SJCRH30 (cell line): ENCODE measurements at regions not wholly inside any gene's neighbourhood (a gene's known extent, or its start where the extent isn't known, plus 50 kb on each side); places are given as distances from the start of the nearest gene placed in this dataset.
A peak's percentile ranks its signal among the peaks of the same experiment; 100 is the strongest.

Source experiments
- DNase-seq, 2 experiments: peaks; one replicate each; pipeline ENCODE4 v3.0.0-alpha.2; 2015 to 2020
- H3K27ac ChIP-seq: fragments of 250-450 bp; sonication (Bioruptor Pico); 2 replicates; pipeline ENCODE4 v1.5.1; 2020; ENCODE audit warnings: mild to moderate bottlenecking, moderate library complexity
- H3K27me3 ChIP-seq: fragments of 250-450 bp; sonication (Bioruptor Pico); 2 replicates; pipeline ENCODE4 v1.5.1; 2020; ENCODE audit warnings: mild to moderate bottlenecking, moderate library complexity
- H3K36me3 ChIP-seq: fragments of 250-450 bp; sonication (Bioruptor Pico); 2 replicates; pipeline ENCODE4 v1.5.1; 2020; ENCODE audit warnings: mild to moderate bottlenecking, moderate library complexity
- H3K4me1 ChIP-seq: fragments of 250-450 bp; sonication (Bioruptor Pico); 2 replicates; pipeline ENCODE4 v1.5.1; 2020; ENCODE audit warnings: mild to moderate bottlenecking, moderate library complexity
- H3K4me3 ChIP-seq: fragments of 250-450 bp; sonication (Bioruptor Pico); 2 replicates; pipeline ENCODE4 v1.5.1; 2020; ENCODE audit warnings: mild to moderate bottlenecking, moderate library complexity
- H3K9me3 ChIP-seq: fragments of 250-450 bp; sonication (Bioruptor Pico); replicated peaks from 2 replicates; pipeline ENCODE4 v1.5.1; 2020; ENCODE audit warnings: mild to moderate bottlenecking, moderate library complexity

DNA sequence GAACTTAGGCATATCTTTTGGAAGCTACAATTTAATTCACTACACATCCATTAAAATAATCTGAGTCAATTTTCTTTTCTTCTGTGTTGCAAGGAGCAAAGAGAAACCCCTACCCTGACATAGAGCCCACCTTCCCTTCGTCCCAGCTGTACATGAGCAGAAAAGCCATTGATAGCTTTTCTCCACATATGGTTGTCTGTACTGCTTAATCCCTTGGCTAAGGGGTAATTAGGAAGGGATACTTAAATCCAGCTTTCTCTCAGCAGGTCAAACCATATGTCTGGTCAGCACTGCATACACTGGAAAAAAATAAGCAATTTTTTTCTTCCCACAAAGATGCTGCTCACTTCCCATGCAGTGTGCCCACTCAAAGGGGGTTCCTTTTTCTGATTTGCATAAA is 94.7 kb upstream of the RAD23B start:
- no peak overlapping the region for H3K4me3 ChIP-seq
- no peak overlapping the region for H3K27ac ChIP-seq
- H3K36me3 ChIP-seq = no peaks in the 10 kb centered on the region
- DNase-seq = no peak
- H3K9me3 ChIP-seq = no peaks in the 10 kb centered on the region; the same call in 1 of the 2 replicates
- no peaks in the 10 kb centered on the region for H3K4me1 ChIP-seq
- no peaks in the 10 kb centered on the region for H3K27me3 ChIP-seq

DNA sequence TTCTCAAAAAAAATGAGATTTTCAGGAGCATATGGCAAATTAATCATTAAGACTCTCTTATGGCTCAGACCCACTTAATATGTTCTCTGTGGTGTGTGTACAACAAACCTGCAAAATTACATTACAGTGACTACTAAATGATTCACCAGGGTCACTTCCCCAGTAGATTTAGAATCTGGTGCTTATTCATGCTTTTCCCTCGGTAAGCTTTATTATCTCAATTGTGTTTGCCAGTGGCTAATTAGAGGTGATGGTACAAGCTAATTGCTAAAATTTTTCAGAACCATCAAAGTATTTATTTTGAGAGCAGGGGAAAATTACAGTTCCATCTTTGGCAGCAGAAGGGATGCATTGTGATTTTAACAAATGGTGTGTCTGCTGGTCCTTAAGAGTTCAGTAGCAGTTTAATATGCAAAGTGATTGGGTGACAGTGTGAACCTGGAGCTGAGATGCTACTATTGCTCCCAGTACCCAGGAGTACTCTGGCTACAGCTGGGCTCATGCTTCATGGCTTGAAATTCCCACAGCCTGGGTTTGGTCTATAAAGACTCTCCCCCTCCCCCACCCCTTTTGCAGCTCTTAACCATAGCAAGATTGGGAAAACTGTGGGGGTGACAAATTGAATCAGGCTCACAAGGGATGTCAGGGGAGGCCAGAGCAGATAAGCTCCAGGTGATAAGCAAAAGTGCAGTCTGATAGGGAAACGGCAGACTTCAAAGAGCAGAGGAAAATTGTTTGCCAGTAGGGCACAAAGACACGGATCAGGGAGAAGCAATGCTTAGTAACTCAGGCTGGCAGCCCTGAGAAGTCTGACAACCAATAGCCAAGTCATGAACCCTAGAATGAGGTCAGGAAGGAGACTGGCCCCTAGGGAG is 92.8 kb upstream of the RAD23B start:
- H3K27me3 ChIP-seq = no peaks in the 10 kb centered on the region
- no peaks in the 10 kb centered on the region for H3K4me1 ChIP-seq
- no peaks in the 10 kb centered on the region for H3K36me3 ChIP-seq
- H3K4me3 ChIP-seq = no peak overlapping the region
- H3K27ac ChIP-seq = no peak overlapping the region
- H3K9me3 ChIP-seq = no peaks in the 10 kb centered on the region; the same call in 1 of the 2 replicates
- no peak for DNase-seq

DNA sequence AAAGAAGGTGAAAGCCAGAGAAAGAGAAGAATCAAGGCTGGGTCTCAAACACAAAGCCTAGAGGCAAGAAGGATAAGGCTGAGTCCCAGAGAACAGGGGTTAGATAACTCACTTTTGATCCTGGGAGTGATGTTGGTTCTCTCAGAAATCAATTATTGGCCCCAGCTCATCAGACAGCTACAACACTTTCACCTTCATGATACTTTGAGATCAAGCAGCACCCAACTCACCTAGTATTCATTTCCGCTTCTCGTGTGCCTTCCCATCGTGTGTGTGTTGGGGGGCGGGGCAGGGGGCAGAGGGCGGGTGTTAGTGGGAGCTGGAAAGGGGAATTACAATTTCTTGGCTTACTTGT is 92.2 kb upstream of the RAD23B start:
- Histone ChIP-seq H3K27ac (no peak overlapping the region), H3K27me3 (no peaks in the 10 kb centered on the region), H3K9me3 (no peaks in the 10 kb centered on the region; the same call in 1 of the 2 replicates), H3K4me1 (no peaks in the 10 kb centered on the region), H3K4me3 (no peak overlapping the region), H3K36me3 (no peaks in the 10 kb centered on the region)
- DNase-seq = no peak

DNA sequence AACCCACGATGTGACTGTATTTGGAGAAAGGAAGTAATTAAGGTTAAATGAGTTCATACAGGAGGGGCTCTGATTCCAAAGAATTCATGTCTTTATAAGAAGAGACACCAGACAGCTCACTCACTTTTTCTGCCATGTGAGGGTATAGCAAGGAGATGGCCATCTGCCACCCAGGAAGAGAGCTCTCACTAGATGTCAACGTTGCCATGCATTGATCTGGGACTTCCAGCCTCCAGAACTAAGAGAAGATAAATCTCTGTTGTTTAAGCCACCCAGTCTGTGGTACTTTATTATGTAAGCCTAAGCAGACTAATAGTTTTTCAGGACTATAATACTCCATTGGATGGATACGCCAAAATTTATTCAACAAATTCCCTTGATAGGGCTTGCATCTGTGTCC is 89.8 kb upstream of the RAD23B start:
- no peak overlapping the region for H3K27ac ChIP-seq

GRCh38 chr9:107198718-107199117 is 84.4 kb upstream of the RAD23B start:
- Histone ChIP-seq H3K4me3 (no peak overlapping the region), H3K27me3 (no peaks in the 10 kb centered on the region)

More for the DNA sequence above, 89.8 kb upstream of the RAD23B start:
- Histone ChIP-seq H3K4me3 (no peak overlapping the region), H3K9me3 (no peaks in the 10 kb centered on the region; the same call in 1 of the 2 replicates), H3K36me3 (no peaks in the 10 kb centered on the region), H3K27me3 (no peaks in the 10 kb centered on the region), H3K4me1 (no peaks in the 10 kb centered on the region)
- DNase-seq = no peak

GRCh38 chr9:107208121-107208520 is 75.0 kb upstream of the RAD23B start:
- no peaks in the 10 kb centered on the region for H3K36me3 ChIP-seq
- no peak for DNase-seq
- no peak overlapping the region for H3K27ac ChIP-seq
- no peaks in the 10 kb centered on the region; the same call in 1 of the 2 replicates for H3K9me3 ChIP-seq
- peaks cover under 1% of the 10 kb centered on the region; the same call in 1 of the 2 replicates for H3K4me1 ChIP-seq
- no peaks in the 10 kb centered on the region for H3K27me3 ChIP-seq
- no peak overlapping the region for H3K4me3 ChIP-seq

More at GRCh38 chr9:107198718-107199117, 84.4 kb upstream of the RAD23B start:
- no peak for DNase-seq
- H3K4me1 ChIP-seq = no peaks in the 10 kb centered on the region
- H3K9me3 ChIP-seq = no peaks in the 10 kb centered on the region; the same call in 1 of the 2 replicates
- no peaks in the 10 kb centered on the region for H3K36me3 ChIP-seq
- no peak overlapping the region for H3K27ac ChIP-seq

DNA sequence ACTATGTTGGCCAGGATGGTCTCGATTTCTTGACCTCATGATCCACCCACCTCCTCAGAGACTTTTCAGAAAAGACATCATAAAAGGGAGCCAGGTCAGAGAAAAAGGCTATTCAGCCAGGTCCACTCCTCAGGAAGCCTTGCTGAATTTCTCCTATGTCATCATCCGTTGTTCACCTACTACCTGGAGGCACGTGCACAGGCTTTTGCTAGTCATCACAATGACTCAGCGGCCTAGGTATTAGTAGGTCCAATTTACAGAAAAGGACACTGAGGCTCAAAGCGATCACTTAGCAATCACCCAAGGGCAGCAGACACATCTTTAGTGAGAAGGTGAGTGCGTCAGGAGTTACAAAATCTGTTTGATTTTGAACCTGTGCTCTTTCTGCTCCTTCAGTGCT is 72.3 kb upstream of the RAD23B start:
- peaks cover 2% of the 10 kb centered on the region; the same call in 1 of the 2 replicates for H3K4me1 ChIP-seq
- H3K27ac ChIP-seq = no peak overlapping the region
- H3K9me3 ChIP-seq = no peaks in the 10 kb centered on the region
- no peak for DNase-seq
- no peaks in the 10 kb centered on the region for H3K36me3 ChIP-seq
- H3K27me3 ChIP-seq = no peaks in the 10 kb centered on the region
- no peak overlapping the region for H3K4me3 ChIP-seq

DNA sequence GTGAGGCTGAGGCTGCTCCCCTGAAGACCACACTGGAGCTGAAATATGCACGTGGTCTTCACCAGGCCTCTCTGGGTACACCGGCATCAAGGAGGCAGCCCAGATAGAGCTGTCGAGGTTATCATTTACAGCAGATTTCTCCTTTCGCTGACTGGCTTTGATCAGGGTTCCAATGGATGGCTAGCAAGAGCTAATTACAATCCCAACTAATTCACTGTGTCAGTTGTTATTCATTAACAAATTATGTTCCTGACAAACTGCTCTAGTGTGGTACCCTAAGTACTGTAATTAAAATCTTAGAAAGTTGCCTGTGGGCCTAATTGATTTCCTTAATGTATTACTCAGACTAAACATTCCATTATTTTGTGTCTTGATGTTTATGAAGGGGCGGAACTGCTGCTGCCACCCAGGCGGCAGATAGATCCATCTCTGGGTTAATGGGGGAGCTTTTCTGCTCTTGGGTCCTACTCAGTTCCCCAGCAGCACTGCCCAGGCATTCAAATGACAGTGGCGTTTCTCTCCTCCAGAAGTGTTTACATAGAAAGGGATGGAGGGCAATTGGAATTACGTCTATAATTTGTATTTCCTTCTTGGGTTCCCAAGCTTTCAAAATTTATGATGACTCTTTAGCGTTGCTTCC is 71.7 kb upstream of the RAD23B start:
- H3K36me3 ChIP-seq = no peaks in the 10 kb centered on the region
- no peaks in the 10 kb centered on the region for H3K9me3 ChIP-seq
- H3K4me1 ChIP-seq = peaks cover 2% of the 10 kb centered on the region; the same call in 1 of the 2 replicates
- no peak overlapping the region for H3K4me3 ChIP-seq
- DNase-seq = no peak
- no peak overlapping the region for H3K27ac ChIP-seq
- H3K27me3 ChIP-seq = no peaks in the 10 kb centered on the region

GRCh38 chr9:107212613-107213012 is 70.5 kb upstream of the RAD23B start:
- no peak for DNase-seq
- H3K27ac ChIP-seq = no peak overlapping the region
- H3K27me3 ChIP-seq = no peaks in the 10 kb centered on the region
- H3K4me3 ChIP-seq = no peak overlapping the region
- no peaks in the 10 kb centered on the region for H3K36me3 ChIP-seq
- peaks cover 2% of the 10 kb centered on the region; the same call in 1 of the 2 replicates for H3K4me1 ChIP-seq
- no peaks in the 10 kb centered on the region for H3K9me3 ChIP-seq

- H3K27ac ChIP-seq = no peak overlapping the region
- H3K36me3 ChIP-seq = no peaks in the 10 kb centered on the region
- H3K4me3 ChIP-seq = no peak overlapping the region
- H3K4me1 ChIP-seq = peaks cover 2% of the 10 kb centered on the region; the same call in 1 of the 2 replicates
- no peaks in the 10 kb centered on the region for H3K9me3 ChIP-seq
- H3K27me3 ChIP-seq = no peaks in the 10 kb centered on the region
- DNase-seq = no peak
Measured at GRCh38 chr9:107213080-107213479, 70.0 kb upstream of the RAD23B start.

DNA sequence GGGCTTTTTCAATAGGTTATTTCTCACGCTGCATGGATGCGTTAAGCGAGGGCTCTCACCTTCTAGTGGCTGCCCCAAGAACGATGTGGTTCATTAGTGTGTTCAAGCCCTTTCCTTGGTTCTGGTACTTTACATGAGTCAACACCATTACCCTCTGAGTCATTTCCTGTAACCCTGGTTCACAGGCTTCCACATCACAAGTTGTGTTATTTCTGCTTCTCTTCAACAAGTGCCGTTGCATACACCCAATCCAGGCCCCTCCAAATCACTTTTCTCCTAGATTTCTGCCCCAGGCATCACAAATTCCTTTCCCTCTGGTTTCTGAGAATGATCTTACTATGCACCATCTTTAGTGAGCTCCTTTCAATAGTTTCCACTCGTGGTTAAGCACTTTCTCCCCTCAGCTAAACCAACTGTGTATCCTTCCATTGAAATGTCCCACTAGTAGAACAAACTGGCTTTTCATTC is 69.5 kb upstream of the RAD23B start:
- H3K27me3 ChIP-seq = no peaks in the 10 kb centered on the region
- no peak overlapping the region for H3K27ac ChIP-seq
- DNase-seq = peak in 1 of 2 experiments; percentile 14
- no peak overlapping the region for H3K4me3 ChIP-seq
- H3K4me1 ChIP-seq = peaks cover 2% of the 10 kb centered on the region; the same call in 1 of the 2 replicates
- H3K36me3 ChIP-seq = no peaks in the 10 kb centered on the region
- H3K9me3 ChIP-seq = no peaks in the 10 kb centered on the region

DNA sequence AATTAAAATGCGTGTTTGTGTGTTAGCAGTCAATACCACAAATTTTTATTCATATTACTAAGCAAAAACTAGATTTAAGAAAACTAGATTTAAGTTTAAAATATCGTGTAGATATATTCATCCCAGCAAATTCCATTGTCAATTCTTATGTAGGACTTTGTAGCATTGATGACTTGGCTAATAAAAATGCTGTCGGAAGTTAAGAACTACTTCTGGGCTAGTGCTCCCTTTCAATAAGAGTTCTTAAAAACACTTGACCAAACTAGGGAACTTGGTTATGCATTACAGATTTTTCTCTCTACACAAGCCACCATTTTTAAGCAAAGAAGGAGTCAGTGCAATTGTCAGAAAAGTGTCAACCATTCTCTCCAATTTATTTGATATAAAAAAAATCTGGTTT is 68.7 kb upstream of the RAD23B start:
- Histone ChIP-seq H3K27me3 (no peaks in the 10 kb centered on the region), H3K36me3 (no peaks in the 10 kb centered on the region), H3K9me3 (no peaks in the 10 kb centered on the region), H3K4me3 (no peak overlapping the region), H3K4me1 (peaks cover 2% of the 10 kb centered on the region; the same call in 1 of the 2 replicates), H3K27ac (no peak overlapping the region)
- no peak for DNase-seq

- H3K27ac ChIP-seq = no peak overlapping the region
- H3K9me3 ChIP-seq = no peaks in the 10 kb centered on the region
- no peak for DNase-seq
- H3K4me1 ChIP-seq = peaks cover 2% of the 10 kb centered on the region; the same call in 1 of the 2 replicates
- H3K36me3 ChIP-seq = no peaks in the 10 kb centered on the region
- H3K4me3 ChIP-seq = no peak overlapping the region
- no peaks in the 10 kb centered on the region for H3K27me3 ChIP-seq
Measured at GRCh38 chr9:107214915-107215314, 68.2 kb upstream of the RAD23B start.

GRCh38 chr9:107215381-107215780 is 67.7 kb upstream of the RAD23B start:
- no peak for DNase-seq
- H3K27me3 ChIP-seq = no peaks in the 10 kb centered on the region

GRCh38 chr9:107216329-107216728 is 66.8 kb upstream of the RAD23B start:
- no peak overlapping the region for H3K4me3 ChIP-seq
- H3K27ac ChIP-seq = no peak overlapping the region
- no peaks in the 10 kb centered on the region for H3K9me3 ChIP-seq
- no peaks in the 10 kb centered on the region for H3K27me3 ChIP-seq
- H3K36me3 ChIP-seq = no peaks in the 10 kb centered on the region
- H3K4me1 ChIP-seq = peaks cover 6% of the 10 kb centered on the region; the same call in 1 of the 2 replicates
- no peak for DNase-seq

More at GRCh38 chr9:107215381-107215780, 67.7 kb upstream of the RAD23B start:
- Histone ChIP-seq H3K4me3 (no peak overlapping the region), H3K4me1 (peaks cover 2% of the 10 kb centered on the region; the same call in 1 of the 2 replicates), H3K36me3 (no peaks in the 10 kb centered on the region), H3K9me3 (no peaks in the 10 kb centered on the region), H3K27ac (no peak overlapping the region)
